ENCODE measurements at regions not wholly inside any gene's neighbourhood (a gene's known extent, or its start where the extent isn't known, plus 50 kb on each side); places are given as distances from the start of the nearest gene placed in this dataset.
"Not testable (repeated sequence)": the region's sequence is repeated elsewhere in the genome, so short reads cannot be mapped to it uniquely, and the experiment has no call there.

- not testable (repeated sequence) for TF ChIP-seq POLR2A (IDR thresholded peaks at IDR 0.05; ENCODE audit: low read depth); CTCF (IDR thresholded peaks at IDR 0.05); EP300 (IDR thresholded peaks at IDR 0.05)
These were observed 77.8 kb upstream of the LPCAT1 start for GRCh38 chr5:1601565-1601964.
